Kidney epithelial cell (primary cell): ENCODE measurements at regions not wholly inside any gene's neighbourhood (a gene's known extent, or its start where the extent isn't known, plus 50 kb on each side); places are given as distances from the start of the nearest gene placed in this dataset.

Experiments used
- DNase-seq: peaks from one replicate; pipeline ENCODE4 v3.0.0-alpha.2; 2010; ENCODE audit warnings: low read depth
- H3K27me3 ChIP-seq: 2 replicates; pipeline ENCODE4 v1.6.0; 2011; ENCODE audit warnings: low read length; ENCODE audit not compliant: control insufficient read depth, insufficient read depth
- H3K36me3 ChIP-seq: 2 replicates; pipeline ENCODE4 v1.5.1; 2011; ENCODE audit warnings: low read length; ENCODE audit not compliant: control insufficient read depth, insufficient read depth
- H3K4me3 ChIP-seq: 2 replicates; pipeline ENCODE4 v1.5.1; 2011; ENCODE audit warnings: low read depth, mild to moderate bottlenecking, control low read depth, low read length
- TF ChIP-seq, protein P1 (sequence below): IDR thresholded peaks from 2 replicates; pipeline ENCODE4 v1.5.1; 2011; ENCODE audit warnings: mild to moderate bottlenecking, moderate library complexity, low read length, control low read depth, inconsistent platforms; ENCODE audit not compliant: insufficient read depth, poor library complexity, severe bottlenecking

- H3K4me3 ChIP-seq: no peak overlapping the region
- no peak for DNase-seq
- no peaks in the 10 kb centered on the region for H3K36me3 ChIP-seq
- TF ChIP-seq, protein P1, sequence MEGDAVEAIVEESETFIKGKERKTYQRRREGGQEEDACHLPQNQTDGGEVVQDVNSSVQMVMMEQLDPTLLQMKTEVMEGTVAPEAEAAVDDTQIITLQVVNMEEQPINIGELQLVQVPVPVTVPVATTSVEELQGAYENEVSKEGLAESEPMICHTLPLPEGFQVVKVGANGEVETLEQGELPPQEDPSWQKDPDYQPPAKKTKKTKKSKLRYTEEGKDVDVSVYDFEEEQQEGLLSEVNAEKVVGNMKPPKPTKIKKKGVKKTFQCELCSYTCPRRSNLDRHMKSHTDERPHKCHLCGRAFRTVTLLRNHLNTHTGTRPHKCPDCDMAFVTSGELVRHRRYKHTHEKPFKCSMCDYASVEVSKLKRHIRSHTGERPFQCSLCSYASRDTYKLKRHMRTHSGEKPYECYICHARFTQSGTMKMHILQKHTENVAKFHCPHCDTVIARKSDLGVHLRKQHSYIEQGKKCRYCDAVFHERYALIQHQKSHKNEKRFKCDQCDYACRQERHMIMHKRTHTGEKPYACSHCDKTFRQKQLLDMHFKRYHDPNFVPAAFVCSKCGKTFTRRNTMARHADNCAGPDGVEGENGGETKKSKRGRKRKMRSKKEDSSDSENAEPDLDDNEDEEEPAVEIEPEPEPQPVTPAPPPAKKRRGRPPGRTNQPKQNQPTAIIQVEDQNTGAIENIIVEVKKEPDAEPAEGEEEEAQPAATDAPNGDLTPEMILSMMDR: no peak
- no peaks in the 10 kb centered on the region for H3K27me3 ChIP-seq
Observed at GRCh38 chr2:39514825-39515224, 77.7 kb upstream of the MAP4K3 start.

DNA sequence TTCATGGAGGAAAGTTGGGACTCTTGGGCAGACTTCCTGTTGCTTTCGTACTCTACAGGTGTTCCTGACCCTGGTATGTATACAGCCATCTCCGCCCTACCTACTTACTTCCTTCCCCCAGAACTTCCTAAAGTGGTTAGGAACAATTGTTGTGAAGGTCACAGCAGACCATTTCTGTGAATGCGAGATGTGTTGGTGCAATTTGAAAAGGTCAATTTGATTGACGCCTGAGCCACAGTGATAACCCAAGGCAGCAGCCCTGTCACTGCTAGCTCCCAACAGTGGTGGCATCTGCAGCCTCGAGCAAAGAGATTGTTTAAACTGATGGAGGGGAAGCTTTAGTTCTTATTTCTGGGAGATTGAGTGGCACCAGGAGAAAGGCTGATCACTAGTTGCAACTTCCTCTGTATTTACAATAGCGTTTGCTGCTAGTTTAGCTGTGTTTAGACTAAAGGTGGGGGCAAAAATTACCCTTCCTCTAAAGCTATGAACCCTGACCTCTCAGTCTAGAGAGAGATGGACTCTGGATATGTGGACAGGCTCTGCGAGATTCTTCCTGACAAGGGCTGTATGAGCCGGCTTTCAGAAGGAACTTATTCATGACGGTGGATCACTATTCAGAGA is 78.3 kb upstream of the MAP4K3 start:
- DNase-seq: no peak
- Histone ChIP-seq H3K27me3 (no peaks in the 10 kb centered on the region), H3K36me3 (no peaks in the 10 kb centered on the region), H3K4me3 (no peak overlapping the region)
- TF ChIP-seq, protein P1: no peak

- Histone ChIP-seq H3K36me3 (no peaks in the 10 kb centered on the region), H3K27me3 (no peaks in the 10 kb centered on the region), H3K4me3 (no peak overlapping the region)
- no peak for DNase-seq
- TF ChIP-seq, protein P1: no peak
Observed at GRCh38 chr2:39515897-39516346, 78.8 kb upstream of the MAP4K3 start.

DNA sequence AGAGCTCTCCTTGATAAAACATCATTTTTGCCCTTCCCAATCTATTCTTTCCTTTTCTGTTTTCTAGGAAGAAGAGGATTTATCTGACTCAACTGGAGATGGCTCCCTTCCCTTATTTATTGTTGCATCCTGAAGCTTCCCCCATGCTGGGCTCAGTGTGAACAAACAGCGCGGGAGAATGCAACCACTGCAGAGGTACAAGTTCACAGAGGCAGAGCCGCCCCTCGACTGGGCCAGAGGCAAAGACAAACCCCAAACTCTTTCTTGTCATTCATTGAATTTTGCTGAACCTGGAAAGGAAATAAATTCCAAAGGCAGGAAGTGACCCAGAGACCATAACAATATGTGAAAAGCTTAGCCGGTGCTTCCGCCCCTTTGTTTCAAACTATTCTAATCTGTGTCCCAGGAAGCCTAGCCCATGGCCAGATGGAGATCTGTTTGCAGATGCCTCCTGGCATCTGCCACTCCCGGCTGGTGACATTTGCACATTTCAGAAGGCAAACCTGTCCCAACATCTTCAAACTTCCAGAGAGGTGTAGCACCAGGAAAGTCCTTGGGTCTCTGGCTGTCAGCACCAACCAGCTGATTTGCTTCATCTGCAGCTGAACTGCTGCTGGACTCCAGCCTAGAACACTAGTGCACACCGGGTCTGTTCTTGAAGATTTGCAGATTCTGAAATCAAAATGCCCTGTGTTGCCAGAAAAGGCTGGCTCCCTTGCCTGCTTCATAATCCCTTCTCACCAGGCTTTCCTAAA is 79.4 kb upstream of the MAP4K3 start:
- TF ChIP-seq, protein P1: no peak
- H3K4me3 ChIP-seq: no peak overlapping the region
- H3K36me3 ChIP-seq: no peaks in the 10 kb centered on the region
- no peak for DNase-seq
- no peaks in the 10 kb centered on the region for H3K27me3 ChIP-seq

DNA sequence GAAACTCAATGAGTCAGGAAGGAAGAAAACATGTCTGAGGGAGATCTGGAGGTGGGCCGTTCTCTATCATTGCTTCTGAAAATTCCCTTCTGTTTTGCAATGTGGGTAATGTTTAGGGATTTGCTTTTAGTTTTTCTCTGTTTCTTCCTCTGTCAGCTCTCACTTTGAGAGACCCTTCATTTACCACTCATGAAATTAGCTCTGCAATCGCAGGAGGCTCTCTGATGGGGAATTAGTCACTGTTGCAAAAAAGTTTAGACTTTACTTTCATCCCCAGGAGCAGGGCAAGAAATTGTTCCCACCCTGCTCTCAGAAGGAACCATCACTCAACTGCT is 80.0 kb upstream of the MAP4K3 start:
- no peak for DNase-seq
- Histone ChIP-seq H3K4me3 (no peak overlapping the region), H3K27me3 (no peaks in the 10 kb centered on the region), H3K36me3 (no peaks in the 10 kb centered on the region)
- TF ChIP-seq, protein P1: no peak
